ENCODE measurements at regions not wholly inside any gene's neighbourhood (a gene's known extent, or its start where the extent isn't known, plus 50 kb on each side); places are given as distances from the start of the nearest gene placed in this dataset.

- DNase-seq = no peak
- TF ChIP-seq POLR2A (IDR thresholded peaks at IDR 0.05) = no peak
- no peak for TF ChIP-seq POLR2AphosphoS5 (IDR thresholded peaks at IDR 0.05)
- no peak for TF ChIP-seq CTCF (IDR thresholded peaks at IDR 0.05 in 8 of 11, conservative IDR thresholded peaks at IDR 0.05 in 3 of 11)
- Histone ChIP-seq H3K4me3 (no peak overlapping the region), H3K27me3 (replicated peaks in 1 of 7) (no peaks in the 10 kb centered on the region), H3K4me1 (no peaks in the 10 kb centered on the region), H3K9me3 (peaks cover 4 to 29% (median 19%) of the 10 kb centered on the region in 8 donors), H3K36me3 (no peaks in the 10 kb centered on the region), H3K27ac (no peak overlapping the region)
- intact Hi-C loops (cut with DNase I; ENCODE audit: low total_unique reads) = no loop called here
Measured at GRCh38 chr1:240019524-240019923, 72.2 kb upstream of the FMN2 start.

DNA sequence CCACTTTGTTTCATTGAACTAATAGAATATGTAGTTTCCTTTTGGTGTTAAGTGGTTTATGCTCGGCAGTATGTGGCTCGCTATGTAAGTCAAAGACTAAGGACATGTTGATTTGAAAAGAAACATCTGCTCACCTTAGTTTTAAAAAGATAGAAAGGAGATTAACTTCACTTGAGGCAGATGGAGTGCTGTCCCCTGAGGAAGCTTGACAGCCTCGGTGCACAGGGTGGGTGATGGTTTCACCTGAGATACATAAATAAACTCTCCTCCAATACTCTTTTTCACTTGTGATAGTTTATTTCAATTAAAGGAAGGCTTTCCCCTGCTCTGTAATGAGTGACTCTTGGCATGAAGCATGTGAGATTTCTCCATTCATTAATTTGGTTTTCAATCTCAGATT, 70.8 kb upstream of the FMN2 start:
- Histone ChIP-seq H3K4me1 (no peaks in the 10 kb centered on the region), H3K27me3 (replicated peaks in 1 of 7) (no peaks in the 10 kb centered on the region), H3K36me3 (no peaks in the 10 kb centered on the region), H3K4me3 (no peak overlapping the region), H3K9me3 (peaks cover 4 to 29% (median 19%) of the 10 kb centered on the region in 8 donors), H3K27ac (no peak overlapping the region)
- TF ChIP-seq CTCF (IDR thresholded peaks at IDR 0.05 in 8 of 11, conservative IDR thresholded peaks at IDR 0.05 in 3 of 11) (no peak), POLR2A (IDR thresholded peaks at IDR 0.05) (no peak), POLR2AphosphoS5 (IDR thresholded peaks at IDR 0.05) (no peak)
- WGBS, 5 donors = 65 to 86% (median 73%) methylated on average over 3 of the region's 3 CpGs
- intact Hi-C loops (cut with DNase I; ENCODE audit: low total_unique reads) = no loop called here
- DNase-seq = no peak

GRCh38 chr1:240021709-240022108, 70.0 kb upstream of the FMN2 start:
- Histone ChIP-seq H3K27ac (no peak overlapping the region), H3K4me1 (no peaks in the 10 kb centered on the region), H3K9me3 (peaks cover 4 to 29% (median 19%) of the 10 kb centered on the region in 8 donors), H3K4me3 (no peak overlapping the region), H3K36me3 (no peaks in the 10 kb centered on the region), H3K27me3 (replicated peaks in 1 of 7) (no peaks in the 10 kb centered on the region)
- intact Hi-C loops (cut with DNase I; ENCODE audit: low total_unique reads) = no loop called here
- no peak for DNase-seq
- no peak for TF ChIP-seq POLR2AphosphoS5 (IDR thresholded peaks at IDR 0.05)
- WGBS, 5 donors = 55 to 84% (median 72%) methylated on average over 3 of the region's 3 CpGs

- TF ChIP-seq POLR2AphosphoS5 (IDR thresholded peaks at IDR 0.05) = no peak
- TF ChIP-seq CTCF (IDR thresholded peaks at IDR 0.05 in 8 of 11, conservative IDR thresholded peaks at IDR 0.05 in 3 of 11) = peak in 9 of 11 experiments; percentile 17 to 65 (median 42)
- H3K4me1 ChIP-seq = no peaks in the 10 kb centered on the region
- no peaks in the 10 kb centered on the region for H3K36me3 ChIP-seq
- H3K9me3 ChIP-seq = no peaks in the 10 kb centered on the region
- intact Hi-C loops (cut with DNase I; ENCODE audit: low total_unique reads) = no loop called here
- no peak for DNase-seq
- 5 to 8% (median 5%) methylated on average over 5 of the region's 5 CpGs for WGBS, 5 donors
- H3K27me3 ChIP-seq (replicated peaks in 1 of 7) = no peaks in the 10 kb centered on the region
- H3K27ac ChIP-seq = no peak overlapping the region
- no peak overlapping the region for H3K4me3 ChIP-seq
Measured at GRCh38 chr1:240027059-240027462, 64.6 kb upstream of the FMN2 start.

- Histone ChIP-seq H3K4me1 (no peaks in the 10 kb centered on the region), H3K4me3 (no peak overlapping the region), H3K9me3 (no peaks in the 10 kb centered on the region), H3K36me3 (no peaks in the 10 kb centered on the region), H3K27ac (no peak overlapping the region), H3K27me3 (replicated peaks in 1 of 7) (no peaks in the 10 kb centered on the region)
- DNase-seq = no peak
- intact Hi-C loops (cut with DNase I; ENCODE audit: low total_unique reads) = no loop called here
- 76 to 94% (median 89%) methylated on average over 3 of the region's 3 CpGs for WGBS, 5 donors
- TF ChIP-seq POLR2A (IDR thresholded peaks at IDR 0.05) = no peak
- no peak for TF ChIP-seq CTCF (IDR thresholded peaks at IDR 0.05 in 8 of 11, conservative IDR thresholded peaks at IDR 0.05 in 3 of 11)
- TF ChIP-seq POLR2AphosphoS5 (IDR thresholded peaks at IDR 0.05) = no peak
Measured at GRCh38 chr1:240029418-240029817, 62.3 kb upstream of the FMN2 start.
